Naive thymus-derived CD8-positive, alpha-beta T cell (primary cell): ENCODE measurements at regions not wholly inside any gene's neighbourhood (a gene's known extent, or its start where the extent isn't known, plus 50 kb on each side); places are given as distances from the start of the nearest gene placed in this dataset.
"Not testable (repeated sequence)": the region's sequence is repeated elsewhere in the genome, so short reads cannot be mapped to it uniquely, and the experiment has no call there.

Experiments used
- ATAC-seq, 2 donors: fragments of 150-1000 bp; cut with Tn5 transposase in 1 of 2; sonication (Bioruptor Pico), chemical (Tn5 transposase) in 1 of 2; 1 replicate in 1 of 2; 2 replicates in 1 of 2; pipeline ENCODE4 v1.10.0; 2021; ENCODE audit warnings: mild to moderate bottlenecking in 2 of 2, moderate library complexity in 2 of 2
- POLR2A ChIA-PET: fragments of 350-600 bp; sonication (Branson Sonifier 250); formaldehyde crosslinking; loops from one replicate; lab custom pipeline; 2021; ENCODE audit warnings: antibody characterized with exemption; lab: Charles Lee
- DNase-seq, 10 donors: peaks; one replicate each; pipeline versions ENCODE4 v3.0.0 to v3.0.0-alpha.2; 2020 to 2022
- H3K27ac Mint-ChIP-seq, 10 donors: one replicate each; pipeline ENCODE4 v1.8.0; 2020 to 2022; ENCODE audit warnings: mild to moderate bottlenecking in 10 of 10, mixed read lengths in 10 of 10, moderate library complexity in 4 of 10, inconsistent platforms in 1 of 10
- H3K27me3 Mint-ChIP-seq, 5 donors: one replicate each; pipeline ENCODE4 v1.8.0; 2021 to 2022; ENCODE audit warnings: mixed read lengths in 5 of 5
- H3K36me3 Mint-ChIP-seq, 3 donors: one replicate each; pipeline ENCODE4 v1.8.0; 2020 to 2022; ENCODE audit warnings: mixed read lengths in 3 of 3, mild to moderate bottlenecking in 2 of 3, inconsistent platforms in 1 of 3
- H3K4me1 Mint-ChIP-seq, 4 donors: one replicate each; pipeline ENCODE4 v1.8.0; 2021 to 2022; ENCODE audit warnings: mixed read lengths in 4 of 4
- H3K4me3 Mint-ChIP-seq, 10 donors: one replicate each; pipeline ENCODE4 v1.8.0; 2020 to 2022; ENCODE audit warnings: mild to moderate bottlenecking in 10 of 10, mixed read lengths in 10 of 10, moderate library complexity in 6 of 10, inconsistent platforms in 1 of 10
- H3K9me3 Mint-ChIP-seq, 9 donors: one replicate each; pipeline ENCODE4 v1.8.0; 2020 to 2022; ENCODE audit warnings: mixed read lengths in 9 of 9, mild to moderate bottlenecking in 3 of 9, inconsistent platforms in 1 of 9, moderate library complexity in 1 of 9

GRCh38 chr2:187642498-187642897 is 88.3 kb upstream of the TFPI start:
- Mint-ChIP-seq H3K27ac (no peak overlapping the region), H3K4me1 (no peaks in the 10 kb centered on the region), H3K36me3 (no peaks in the 10 kb centered on the region), H3K4me3 (no peak overlapping the region), H3K9me3 (peaks cover 0 to 1% (median 0%) of the 10 kb centered on the region in 9 donors), H3K27me3 (no peaks in the 10 kb centered on the region)
- DNase-seq (no peak), ATAC-seq (no peak)
- POLR2A ChIA-PET, result no interaction called here

GRCh38 chr2:187644486-187644885 is 90.3 kb upstream of the TFPI start:
- DNase-seq (no peak), ATAC-seq (no peak)
- Mint-ChIP-seq H3K9me3 (no peaks in the 10 kb centered on the region), H3K4me3 (no peak overlapping the region), H3K4me1 (no peaks in the 10 kb centered on the region), H3K36me3 (no peaks in the 10 kb centered on the region), H3K27ac (no peak overlapping the region), H3K27me3 (no peaks in the 10 kb centered on the region)
- POLR2A ChIA-PET, result no interaction called here

DNA sequence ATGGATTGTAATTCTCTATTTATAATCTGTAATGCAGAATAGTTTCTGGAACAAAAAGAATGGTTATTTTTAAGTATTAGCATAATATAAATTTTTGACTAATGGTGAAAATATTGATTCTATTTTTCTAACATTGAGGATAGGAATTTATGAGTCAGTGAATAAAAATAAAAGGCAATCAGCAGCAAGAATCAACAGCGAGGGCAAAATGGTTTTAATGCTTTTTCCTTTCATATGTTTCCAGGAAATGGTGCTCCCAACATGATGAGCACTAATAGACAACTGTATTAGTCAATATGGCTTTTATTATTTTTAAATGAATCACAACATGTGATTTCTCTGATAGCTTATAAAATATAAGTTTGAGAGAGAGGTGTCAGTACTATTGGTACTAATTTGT is 90.7 kb upstream of the TFPI start:
- Mint-ChIP-seq H3K27ac (no peak overlapping the region), H3K4me1 (no peaks in the 10 kb centered on the region), H3K27me3 (no peaks in the 10 kb centered on the region), H3K9me3 (no peaks in the 10 kb centered on the region), H3K36me3 (no peaks in the 10 kb centered on the region), H3K4me3 (no peak overlapping the region)
- no peak for ATAC-seq
- DNase-seq, result no peak
- POLR2A ChIA-PET, result no interaction called here

GRCh38 chr2:187646556-187646955 is 92.3 kb upstream of the TFPI start:
- Mint-ChIP-seq H3K4me3 (no peak overlapping the region), H3K9me3 (no peaks in the 10 kb centered on the region), H3K27ac (no peak overlapping the region), H3K36me3 (no peaks in the 10 kb centered on the region), H3K27me3 (no peaks in the 10 kb centered on the region), H3K4me1 (no peaks in the 10 kb centered on the region)
- POLR2A ChIA-PET, result no interaction called here
- ATAC-seq (no peak), DNase-seq (no peak)

GRCh38 chr2:187654535-187654934 is 100.3 kb upstream of the TFPI start:
- H3K36me3 Mint-ChIP-seq, result no peaks in the 10 kb centered on the region
- peaks cover 0 to 2% (median 0%) of the 10 kb centered on the region in 5 donors for H3K27me3 Mint-ChIP-seq
- ATAC-seq (no peak), DNase-seq (no peak)
- H3K4me3 Mint-ChIP-seq, result no peak overlapping the region
- H3K4me1 Mint-ChIP-seq, result no peaks in the 10 kb centered on the region
- H3K9me3 Mint-ChIP-seq, result no peaks in the 10 kb centered on the region
- no peak overlapping the region for H3K27ac Mint-ChIP-seq
- POLR2A ChIA-PET, result no interaction called here

DNA sequence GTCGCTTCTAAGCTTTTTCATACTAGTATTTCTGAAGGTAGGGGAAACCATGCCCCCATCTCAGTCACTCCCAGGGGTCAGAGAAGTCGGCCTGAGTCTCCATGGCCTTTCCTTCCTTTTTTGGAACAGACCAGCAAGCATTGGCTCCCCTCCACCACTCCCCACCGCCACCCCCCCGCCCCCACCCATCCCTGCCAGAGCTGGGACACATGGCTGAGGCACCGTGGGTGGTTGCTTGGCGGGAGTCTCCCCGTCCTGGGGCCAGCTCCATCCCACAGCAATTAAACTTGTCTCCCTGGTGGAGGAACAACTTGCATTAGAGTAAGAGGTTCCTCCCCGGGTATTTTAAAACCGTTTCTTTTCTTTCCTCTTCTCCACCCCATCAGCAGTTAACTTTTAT is 100.8 kb upstream of the TFPI start:
- DNase-seq (no peak), ATAC-seq (no peak)
- Mint-ChIP-seq H3K4me3 (no peak overlapping the region), H3K27me3 (peaks cover 0 to 2% (median 0%) of the 10 kb centered on the region in 5 donors), H3K27ac (no peak overlapping the region), H3K9me3 (no peaks in the 10 kb centered on the region), H3K36me3 (no peaks in the 10 kb centered on the region), H3K4me1 (no peaks in the 10 kb centered on the region)
- POLR2A ChIA-PET, result no interaction called here

DNA sequence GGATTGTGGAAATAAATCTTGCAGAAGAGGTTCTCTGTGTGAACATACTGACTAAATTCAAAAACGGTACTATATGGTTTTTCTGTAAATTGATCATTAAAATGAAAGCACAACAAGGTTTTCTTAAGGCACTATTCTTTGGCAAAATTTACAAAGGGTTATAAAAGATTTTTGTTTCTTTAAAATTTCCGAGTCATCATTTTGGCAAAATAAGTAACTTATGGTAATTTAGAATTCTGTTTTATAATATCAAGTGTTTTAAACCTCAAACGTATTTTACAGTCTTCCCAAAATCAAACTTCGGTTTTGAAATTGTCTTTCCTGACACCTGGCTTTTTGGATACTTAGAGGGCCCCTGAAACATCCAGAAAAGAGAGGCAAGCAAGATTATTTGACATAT is 101.9 kb upstream of the TFPI start:
- peaks cover 0 to 3% (median 0%) of the 10 kb centered on the region in 9 donors for H3K9me3 Mint-ChIP-seq
- H3K36me3 Mint-ChIP-seq, result no peaks in the 10 kb centered on the region
- DNase-seq (no peak), ATAC-seq (no peak)
- H3K4me3 Mint-ChIP-seq, result no peak overlapping the region
- peaks cover 0 to 2% (median 0%) of the 10 kb centered on the region in 5 donors for H3K27me3 Mint-ChIP-seq
- POLR2A ChIA-PET, result no interaction called here
- no peaks in the 10 kb centered on the region for H3K4me1 Mint-ChIP-seq
- H3K27ac Mint-ChIP-seq, result no peak overlapping the region

DNA sequence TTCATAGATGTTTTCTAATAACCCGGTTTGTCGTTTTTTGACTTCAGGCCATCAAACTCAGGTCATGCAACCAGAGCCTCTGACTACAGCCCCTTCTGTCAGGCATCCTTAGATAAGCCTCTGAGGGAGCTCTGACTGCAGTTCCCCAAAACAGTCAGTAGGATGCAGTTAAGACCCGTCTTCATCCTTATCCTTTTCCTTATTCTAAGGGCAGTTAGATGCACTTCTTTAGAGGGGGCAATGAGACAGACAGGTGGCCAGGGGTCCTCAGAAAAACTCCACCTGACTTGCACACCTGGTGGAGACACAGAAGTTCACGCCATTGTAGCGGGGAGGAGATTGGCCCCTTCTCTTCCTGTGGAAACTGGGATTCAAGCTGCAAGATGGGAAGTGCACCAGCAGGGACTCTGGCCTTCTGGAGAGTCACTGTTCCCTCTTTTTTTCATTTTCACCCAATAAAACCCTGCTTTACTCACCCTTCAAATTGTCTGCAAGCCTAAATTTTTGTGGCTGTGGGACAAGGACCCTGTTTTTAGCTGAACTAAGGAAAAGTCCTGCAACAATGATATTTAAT is 104.8 kb upstream of the TFPI start:
- DNase-seq, result no peak
- Mint-ChIP-seq H3K9me3 (peaks cover 0 to 8% (median 0%) of the 10 kb centered on the region in 9 donors), H3K36me3 (no peaks in the 10 kb centered on the region), H3K27me3 (peaks cover 0 to 4% (median 0%) of the 10 kb centered on the region in 5 donors), H3K4me3 (no peak overlapping the region), H3K4me1 (no peaks in the 10 kb centered on the region), H3K27ac (no peak overlapping the region)
- POLR2A ChIA-PET, result no interaction called here
- no peak for ATAC-seq

- POLR2A ChIA-PET, ATAC-seq, H3K4me3 Mint-ChIP-seq, H3K36me3 Mint-ChIP-seq, H3K27ac Mint-ChIP-seq, H3K4me1 Mint-ChIP-seq, DNase-seq: not testable (repeated sequence)
- H3K9me3 Mint-ChIP-seq, result peaks cover 0 to 11% (median 0%) of the 10 kb centered on the region in 9 donors
- H3K27me3 Mint-ChIP-seq, result peaks cover 0 to 24% (median 0%) of the 10 kb centered on the region in 5 donors
Observed at GRCh38 chr2:187676050-187676449, 121.8 kb upstream of the TFPI start.

- no peaks in the 10 kb centered on the region for H3K4me1 Mint-ChIP-seq
- H3K4me3 Mint-ChIP-seq, result no peak overlapping the region
- POLR2A ChIA-PET, result no interaction called here
- DNase-seq, result no peak
- peaks cover 0 to 11% (median 2%) of the 10 kb centered on the region in 5 donors for H3K27me3 Mint-ChIP-seq
- H3K36me3 Mint-ChIP-seq, result no peaks in the 10 kb centered on the region
- ATAC-seq, result no peak
- peaks cover 0 to 2% (median 0%) of the 10 kb centered on the region in 9 donors for H3K9me3 Mint-ChIP-seq
- H3K27ac Mint-ChIP-seq, result no peak overlapping the region
Observed at GRCh38 chr2:187679454-187679853, 125.2 kb upstream of the TFPI start.

DNA sequence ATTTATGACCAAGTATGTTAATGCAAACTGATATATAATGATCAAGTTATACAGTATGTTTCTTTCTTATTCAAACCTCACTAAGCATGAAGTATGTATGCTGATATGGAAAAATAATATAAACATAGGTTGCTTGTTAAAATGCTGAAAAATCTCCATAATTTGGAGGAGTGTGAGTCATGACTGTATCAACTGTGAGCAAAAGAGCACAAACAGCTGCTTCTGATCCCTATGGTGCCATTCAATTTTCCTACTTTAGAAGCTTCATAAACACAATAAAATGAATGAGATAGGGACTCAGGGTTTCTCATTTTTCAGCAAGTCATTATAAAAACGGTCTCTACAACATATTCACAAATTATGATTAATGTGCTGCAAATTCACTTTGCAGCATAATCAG is 129.9 kb upstream of the TFPI start:
- Mint-ChIP-seq H3K36me3 (no peaks in the 10 kb centered on the region), H3K27ac (no peak overlapping the region), H3K27me3 (peaks cover 0 to 2% (median 0%) of the 10 kb centered on the region in 5 donors), H3K9me3 (no peaks in the 10 kb centered on the region), H3K4me3 (no peak overlapping the region), H3K4me1 (no peaks in the 10 kb centered on the region)
- ATAC-seq, result no peak
- DNase-seq, result no peak
- POLR2A ChIA-PET, result no interaction called here

DNA sequence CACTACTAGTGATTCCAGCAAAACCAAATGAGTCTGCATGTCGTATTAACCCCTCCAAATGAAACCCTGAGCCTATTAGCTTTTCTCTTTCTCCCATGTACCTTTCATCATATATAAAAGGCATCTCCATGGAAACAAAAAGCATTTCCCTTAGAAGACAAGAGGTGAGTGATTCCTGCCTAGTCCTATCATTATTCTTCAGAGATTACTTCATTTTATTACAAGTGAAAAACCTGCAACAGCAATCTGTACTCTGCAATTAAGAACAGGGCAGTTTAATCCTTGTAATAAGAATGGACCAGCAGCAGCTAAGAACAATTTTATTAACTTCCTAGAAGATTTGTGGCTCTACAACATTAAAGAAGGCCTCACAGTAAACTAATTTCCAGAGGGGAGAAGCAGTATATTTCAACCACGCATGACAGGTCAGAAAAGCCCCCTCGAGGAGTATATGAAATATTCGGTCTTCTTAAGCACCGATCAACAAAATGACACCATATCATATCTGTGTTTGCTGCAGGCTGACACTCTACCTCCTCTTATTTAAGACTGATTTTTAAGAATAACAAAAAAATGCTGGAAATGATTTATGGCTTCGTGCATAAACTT is 132.3 kb upstream of the TFPI start:
- POLR2A ChIA-PET, result no interaction called here
- Mint-ChIP-seq H3K27ac (no peak overlapping the region), H3K4me3 (no peak overlapping the region), H3K4me1 (no peaks in the 10 kb centered on the region), H3K36me3 (no peaks in the 10 kb centered on the region), H3K27me3 (no peaks in the 10 kb centered on the region), H3K9me3 (peaks cover 0 to 16% (median 0%) of the 10 kb centered on the region in 9 donors)
- no peak for ATAC-seq
- no peak for DNase-seq

GRCh38 chr2:187687585-187687984 is 133.3 kb upstream of the TFPI start:
- Mint-ChIP-seq H3K36me3 (no peaks in the 10 kb centered on the region), H3K27ac (no peak overlapping the region), H3K4me1 (no peaks in the 10 kb centered on the region), H3K4me3 (no peak overlapping the region), H3K9me3 (peaks cover 0 to 16% (median 0%) of the 10 kb centered on the region in 9 donors), H3K27me3 (no peaks in the 10 kb centered on the region)
- POLR2A ChIA-PET, result no interaction called here
- ATAC-seq (no peak), DNase-seq (no peak)

- DNase-seq, result no peak
- no peaks in the 10 kb centered on the region for H3K36me3 Mint-ChIP-seq
- POLR2A ChIA-PET, result no interaction called here
- peaks cover 0 to 16% (median 0%) of the 10 kb centered on the region in 9 donors for H3K9me3 Mint-ChIP-seq
- no peaks in the 10 kb centered on the region for H3K27me3 Mint-ChIP-seq
- no peak for ATAC-seq
- no peaks in the 10 kb centered on the region for H3K4me1 Mint-ChIP-seq
- no peak overlapping the region for H3K4me3 Mint-ChIP-seq
- H3K27ac Mint-ChIP-seq, result no peak overlapping the region
Observed at GRCh38 chr2:187689372-187689771, 135.1 kb upstream of the TFPI start.
